ENCODE measurements at regions not wholly inside any gene's neighbourhood (a gene's known extent, or its start where the extent isn't known, plus 50 kb on each side); places are given as distances from the start of the nearest gene placed in this dataset.

- no peak overlapping the region for H3K4me3 ChIP-seq (ENCODE audit: low read depth, low read length)
- TF ChIP-seq CTCF (IDR thresholded peaks at IDR 0.05; ENCODE audit: borderline replicate concordance, insufficient read depth, low read depth, low read length): no peak
Measured at GRCh38 chr12:34343345-34343744, 321.0 kb downstream of the ALG10 start.

GRCh38 chr12:34343766-34344165 is 321.5 kb downstream of the ALG10 start:
- no peak overlapping the region for H3K4me3 ChIP-seq (ENCODE audit: low read depth, low read length)
- TF ChIP-seq CTCF (IDR thresholded peaks at IDR 0.05; ENCODE audit: borderline replicate concordance, insufficient read depth, low read depth, low read length): no peak

GRCh38 chr12:34344851-34345522 is 322.7 kb downstream of the ALG10 start:
- TF ChIP-seq CTCF (IDR thresholded peaks at IDR 0.05; ENCODE audit: borderline replicate concordance, insufficient read depth, low read depth, low read length): no peak
- H3K4me3 ChIP-seq (ENCODE audit: low read depth, low read length): no peak overlapping the region

GRCh38 chr12:34345801-34346200 is 323.5 kb downstream of the ALG10 start:
- H3K4me3 ChIP-seq (ENCODE audit: low read depth, low read length): no peak overlapping the region

GRCh38 chr12:34346372-34347034 is 324.2 kb downstream of the ALG10 start:
- H3K4me3 ChIP-seq (ENCODE audit: low read depth, low read length): no peak overlapping the region
- TF ChIP-seq CTCF (IDR thresholded peaks at IDR 0.05; ENCODE audit: borderline replicate concordance, insufficient read depth, low read depth, low read length): no peak

More at GRCh38 chr12:34345801-34346200, 323.5 kb downstream of the ALG10 start:
- TF ChIP-seq CTCF (IDR thresholded peaks at IDR 0.05; ENCODE audit: borderline replicate concordance, insufficient read depth, low read depth, low read length): no peak

- no peak overlapping the region for H3K4me3 ChIP-seq (ENCODE audit: low read depth, low read length)
- no peak for TF ChIP-seq CTCF (IDR thresholded peaks at IDR 0.05; ENCODE audit: borderline replicate concordance, insufficient read depth, low read depth, low read length)
Measured at GRCh38 chr12:34347367-34347766, 325.1 kb downstream of the ALG10 start.

GRCh38 chr12:34348064-34348463 is 325.8 kb downstream of the ALG10 start:
- H3K4me3 ChIP-seq (ENCODE audit: low read depth, low read length): no peak overlapping the region
- no peak for TF ChIP-seq CTCF (IDR thresholded peaks at IDR 0.05; ENCODE audit: borderline replicate concordance, insufficient read depth, low read depth, low read length)
